ENCODE measurements at regions not wholly inside any gene's neighbourhood (a gene's known extent, or its start where the extent isn't known, plus 50 kb on each side); places are given as distances from the start of the nearest gene placed in this dataset.
A peak's percentile ranks its signal among the peaks of the same experiment; 100 is the strongest.
"Not testable (repeated sequence)": the region's sequence is repeated elsewhere in the genome, so short reads cannot be mapped to it uniquely, and the experiment has no call there.

DNA sequence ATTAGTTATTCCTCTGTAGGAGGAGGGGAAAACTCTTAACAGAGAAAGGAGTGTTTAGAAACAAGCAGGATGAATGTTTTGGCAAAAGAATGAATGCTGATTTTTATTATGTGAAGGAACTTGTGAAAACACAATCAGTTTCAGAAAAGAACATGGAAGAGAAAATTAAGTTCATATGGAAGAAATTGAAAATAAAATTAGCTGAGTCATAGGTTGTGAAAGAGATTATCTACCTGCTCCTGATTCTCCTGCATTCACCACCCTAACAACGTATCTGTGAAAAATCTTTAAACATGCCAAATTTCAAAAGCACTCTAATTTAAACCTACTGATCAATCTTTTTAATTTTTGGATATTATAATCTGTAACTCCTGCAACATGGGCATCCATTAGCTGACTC, 227.3 kb upstream of the RSPO3 start:
- in situ Hi-C loops (cut with MboI; ENCODE audit: low sequenced_read_pairs) (no loop called here), dilution Hi-C loops (cut with HindIII; ENCODE audit: low sequenced_read_pairs, unreplicated experiment) (no loop called here), intact Hi-C loops (cut with micrococcal nuclease) (no loop called here)
- no peak overlapping the region for H2BK120ac ChIP-seq (ENCODE audit: low read depth, low read length)
- H4K8ac ChIP-seq (ENCODE audit: low read depth in 2 of 2, low read length in 2 of 2) = no peak overlapping the region
- ATAC-seq (ENCODE audit: low read depth) (no peak), DNase-seq (no peak)
- no peaks in the 10 kb centered on the region for H3K79me1 ChIP-seq (ENCODE audit: low read depth in 1 of 2, low read length in 2 of 2)
- ChIA-PET POLR2A (ENCODE audit: unreplicated experiment) (no interaction called here), CTCF (no interaction called here)
- H3K14ac ChIP-seq (replicated peaks; ENCODE audit: low read depth, low read length) = no peak overlapping the region
- H2AFZ ChIP-seq (replicated peaks; ENCODE audit: low read length, poor library complexity) = no peak overlapping the region
- H2BK5ac ChIP-seq (ENCODE audit: low read depth, low read length, poor library complexity, severe bottlenecking) = no peak overlapping the region
- no peak overlapping the region for H3K4me2 ChIP-seq (ENCODE audit: low read depth, low read length)
- H3K27me3 ChIP-seq (ENCODE audit: control insufficient read depth, insufficient read depth, low read length) = no peaks in the 10 kb centered on the region
- no CpG with 5 or more reads among the region's 1 CpG for WGBS, 2 experiments (ENCODE audit: extremely low coverage in 2 of 2, insufficient read length in 1 of 2)
- H2AK5ac ChIP-seq (ENCODE audit: low read depth, low read length) = no peak overlapping the region
- no peaks in the 10 kb centered on the region for H3K9me3 ChIP-seq (ENCODE audit: control insufficient read depth, insufficient read depth, low read length)
- H3K56ac ChIP-seq (ENCODE audit: extremely low read depth, insufficient read depth, low read length) = no peak overlapping the region
- no peak overlapping the region for H2BK15ac ChIP-seq (ENCODE audit: low read depth, low read length)
- H3K9ac ChIP-seq (ENCODE audit: low read depth, low read length) = no peak overlapping the region
- TF ChIP-seq USF2 (IDR thresholded peaks at IDR 0.05; ENCODE audit: low read depth, low read length) (no peak), NFE2L2 (IDR thresholded peaks at IDR 0.05; ENCODE audit: low read depth, low read length) (peak; percentile 59; the same call in 1 of the 2 replicates)
- no peaks in the 10 kb centered on the region for H4K20me1 ChIP-seq (ENCODE audit: insufficient read depth, low read length)
- H3K4ac ChIP-seq (ENCODE audit: low read depth, low read length) = no peak overlapping the region
- no peak overlapping the region for H3K27ac ChIP-seq (ENCODE audit: insufficient read depth, low read length)
- no peak overlapping the region for H4K5ac ChIP-seq (ENCODE audit: low read depth, low read length)
- no peak overlapping the region for H3K4me3 ChIP-seq (ENCODE audit: insufficient read depth, low read depth, low read length)
- no peaks in the 10 kb centered on the region for H3K9me1 ChIP-seq (ENCODE audit: insufficient read depth, low read length)
- no TSS peak for BruUV-seq (replicated peaks)
- no peak overlapping the region for H4K91ac ChIP-seq (ENCODE audit: insufficient read depth, low read depth, low read length)
- H3K4me1 ChIP-seq (ENCODE audit: control insufficient read depth, insufficient read depth, low read length) = no peaks in the 10 kb centered on the region
- H3K23ac ChIP-seq (ENCODE audit: low read depth, low read length) = no peak overlapping the region
- H3K18ac ChIP-seq (ENCODE audit: low read depth, low read length) = no peak overlapping the region
- no peaks in the 10 kb centered on the region for H3K36me3 ChIP-seq (ENCODE audit: control insufficient read depth, insufficient read depth, low read length)
- no peak overlapping the region for H2BK20ac ChIP-seq (ENCODE audit: low read depth, low read length)
- H2AK9ac ChIP-seq (replicated peaks; ENCODE audit: low read depth, low read length, poor library complexity) = no peak overlapping the region

GRCh38 chr6:126892869-126893268, 225.6 kb upstream of the RSPO3 start:
- H4K5ac ChIP-seq (ENCODE audit: low read depth, low read length); intact Hi-C loops (cut with micrococcal nuclease); H3K27ac ChIP-seq (ENCODE audit: insufficient read depth, low read length); BruUV-seq (replicated peaks); ATAC-seq (ENCODE audit: low read depth); H4K20me1 ChIP-seq (ENCODE audit: insufficient read depth, low read length); H3K9ac ChIP-seq (ENCODE audit: low read depth, low read length); H2AK9ac ChIP-seq (replicated peaks; ENCODE audit: low read depth, low read length, poor library complexity); POLR2A ChIA-PET (ENCODE audit: unreplicated experiment); H2BK15ac ChIP-seq (ENCODE audit: low read depth, low read length); H3K9me1 ChIP-seq (ENCODE audit: insufficient read depth, low read length); H3K9me3 ChIP-seq (ENCODE audit: control insufficient read depth, insufficient read depth, low read length); dilution Hi-C loops (cut with HindIII; ENCODE audit: low sequenced_read_pairs, unreplicated experiment); H3K79me1 ChIP-seq (ENCODE audit: low read depth in 1 of 2, low read length in 2 of 2); H3K14ac ChIP-seq (replicated peaks; ENCODE audit: low read depth, low read length); H3K4me1 ChIP-seq (ENCODE audit: control insufficient read depth, insufficient read depth, low read length); H2AK5ac ChIP-seq (ENCODE audit: low read depth, low read length); H3K23ac ChIP-seq (ENCODE audit: low read depth, low read length); H2BK5ac ChIP-seq (ENCODE audit: low read depth, low read length, poor library complexity, severe bottlenecking); H3K4me2 ChIP-seq (ENCODE audit: low read depth, low read length); H3K27me3 ChIP-seq (ENCODE audit: control insufficient read depth, insufficient read depth, low read length); H2BK120ac ChIP-seq (ENCODE audit: low read depth, low read length); H3K18ac ChIP-seq (ENCODE audit: low read depth, low read length); H2AFZ ChIP-seq (replicated peaks; ENCODE audit: low read length, poor library complexity); H3K36me3 ChIP-seq (ENCODE audit: control insufficient read depth, insufficient read depth, low read length); H4K8ac ChIP-seq (ENCODE audit: low read depth in 2 of 2, low read length in 2 of 2); H4K91ac ChIP-seq (ENCODE audit: insufficient read depth, low read depth, low read length); H3K4me3 ChIP-seq (ENCODE audit: insufficient read depth, low read depth, low read length); in situ Hi-C loops (cut with MboI; ENCODE audit: low sequenced_read_pairs); CTCF ChIA-PET; H3K4ac ChIP-seq (ENCODE audit: low read depth, low read length); DNase-seq; H2BK20ac ChIP-seq (ENCODE audit: low read depth, low read length); H3K56ac ChIP-seq (ENCODE audit: extremely low read depth, insufficient read depth, low read length): not testable (repeated sequence)
- 0% methylated on average over 1 of the region's 5 CpGs; no CpG with 5 or more reads in 1 of the 2 experiments for WGBS, 2 experiments (ENCODE audit: extremely low coverage in 2 of 2, insufficient read length in 1 of 2)
